HL-60 (cell line): ENCODE measurements at regions not wholly inside any gene's neighbourhood (a gene's known extent, or its start where the extent isn't known, plus 50 kb on each side); places are given as distances from the start of the nearest gene placed in this dataset.

Source experiments
- DNase-seq, 2 experiments: peaks; one replicate each; pipeline ENCODE4 v3.0.0-alpha.2; 2010 to 2020; ENCODE audit warnings: low read depth in 1 of 2, low spot score in 1 of 2
- H3K27ac ChIP-seq: fragments of 250-450 bp; sonication (Bioruptor Pico); replicated peaks from 2 replicates; pipeline ENCODE4 v1.5.1; 2020; ENCODE audit warnings: mild to moderate bottlenecking, moderate library complexity
- H3K27me3 ChIP-seq: fragments of 250-450 bp; sonication (Bioruptor Pico); 2 replicates; pipeline ENCODE4 v1.5.1; 2021; ENCODE audit warnings: mild to moderate bottlenecking, moderate library complexity; ENCODE audit not compliant: insufficient read depth, poor library complexity, severe bottlenecking
- H3K4me3 ChIP-seq: replicated peaks from 2 replicates; pipeline ENCODE4 v1.5.1; 2011; ENCODE audit warnings: mild to moderate bottlenecking, control low read depth, low read length; ENCODE audit not compliant: insufficient read depth
- GABPA ChIP-seq: IDR thresholded peaks from 2 replicates; pipeline ENCODE4 v1.6.1; 2012; ENCODE audit warnings: low read depth
- POLR2AphosphoS5 ChIP-seq: IDR thresholded peaks from 2 replicates; pipeline ENCODE4 v1.6.1; 2012; ENCODE audit warnings: low read depth
- SPI1 ChIP-seq: IDR thresholded peaks from 2 replicates; pipeline ENCODE4 v1.6.1; 2012; ENCODE audit warnings: low read depth, mild to moderate bottlenecking, borderline replicate concordance
- TF ChIP-seq, protein P1 (sequence below): IDR thresholded peaks from one replicate; pipeline ENCODE4 v1.5.1; 2011; ENCODE audit warnings: low read length, control low read depth, inconsistent platforms; ENCODE audit not compliant: insufficient read depth
- TF ChIP-seq, protein P2 (sequence below): IDR thresholded peaks from 2 replicates; pipeline ENCODE4 v1.6.1; 2012; ENCODE audit warnings: low read depth; ENCODE audit not compliant: insufficient replicate concordance

DNA sequence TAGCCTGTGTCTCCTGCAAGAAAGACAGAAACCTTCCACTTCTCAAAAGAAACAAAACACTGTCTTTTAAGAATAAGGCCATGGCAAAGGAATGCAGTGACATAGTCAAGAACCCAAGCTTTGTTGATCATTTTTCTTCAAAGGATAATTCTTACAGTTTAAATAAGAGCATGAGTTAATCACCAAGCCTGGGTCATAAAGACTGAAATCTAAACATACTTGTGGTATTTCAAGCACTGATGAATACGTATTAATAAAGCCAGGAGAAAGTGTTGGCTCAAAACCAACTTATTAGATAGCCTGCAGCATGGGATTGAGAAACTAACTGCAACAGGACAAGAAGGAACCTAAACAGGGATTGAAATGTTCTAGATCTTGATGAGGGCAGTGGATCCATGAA, 143.3 kb upstream of the MTNR1B start:
- Histone ChIP-seq H3K27me3 (peaks cover 2% of the 10 kb centered on the region), H3K27ac (no peak overlapping the region), H3K4me3 (no peak overlapping the region)
- no peak for DNase-seq
- TF ChIP-seq GABPA (no peak), SPI1 (no peak), POLR2AphosphoS5 (no peak)
- TF ChIP-seq, protein P1, sequence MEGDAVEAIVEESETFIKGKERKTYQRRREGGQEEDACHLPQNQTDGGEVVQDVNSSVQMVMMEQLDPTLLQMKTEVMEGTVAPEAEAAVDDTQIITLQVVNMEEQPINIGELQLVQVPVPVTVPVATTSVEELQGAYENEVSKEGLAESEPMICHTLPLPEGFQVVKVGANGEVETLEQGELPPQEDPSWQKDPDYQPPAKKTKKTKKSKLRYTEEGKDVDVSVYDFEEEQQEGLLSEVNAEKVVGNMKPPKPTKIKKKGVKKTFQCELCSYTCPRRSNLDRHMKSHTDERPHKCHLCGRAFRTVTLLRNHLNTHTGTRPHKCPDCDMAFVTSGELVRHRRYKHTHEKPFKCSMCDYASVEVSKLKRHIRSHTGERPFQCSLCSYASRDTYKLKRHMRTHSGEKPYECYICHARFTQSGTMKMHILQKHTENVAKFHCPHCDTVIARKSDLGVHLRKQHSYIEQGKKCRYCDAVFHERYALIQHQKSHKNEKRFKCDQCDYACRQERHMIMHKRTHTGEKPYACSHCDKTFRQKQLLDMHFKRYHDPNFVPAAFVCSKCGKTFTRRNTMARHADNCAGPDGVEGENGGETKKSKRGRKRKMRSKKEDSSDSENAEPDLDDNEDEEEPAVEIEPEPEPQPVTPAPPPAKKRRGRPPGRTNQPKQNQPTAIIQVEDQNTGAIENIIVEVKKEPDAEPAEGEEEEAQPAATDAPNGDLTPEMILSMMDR = no peak
- TF ChIP-seq, protein P2, sequence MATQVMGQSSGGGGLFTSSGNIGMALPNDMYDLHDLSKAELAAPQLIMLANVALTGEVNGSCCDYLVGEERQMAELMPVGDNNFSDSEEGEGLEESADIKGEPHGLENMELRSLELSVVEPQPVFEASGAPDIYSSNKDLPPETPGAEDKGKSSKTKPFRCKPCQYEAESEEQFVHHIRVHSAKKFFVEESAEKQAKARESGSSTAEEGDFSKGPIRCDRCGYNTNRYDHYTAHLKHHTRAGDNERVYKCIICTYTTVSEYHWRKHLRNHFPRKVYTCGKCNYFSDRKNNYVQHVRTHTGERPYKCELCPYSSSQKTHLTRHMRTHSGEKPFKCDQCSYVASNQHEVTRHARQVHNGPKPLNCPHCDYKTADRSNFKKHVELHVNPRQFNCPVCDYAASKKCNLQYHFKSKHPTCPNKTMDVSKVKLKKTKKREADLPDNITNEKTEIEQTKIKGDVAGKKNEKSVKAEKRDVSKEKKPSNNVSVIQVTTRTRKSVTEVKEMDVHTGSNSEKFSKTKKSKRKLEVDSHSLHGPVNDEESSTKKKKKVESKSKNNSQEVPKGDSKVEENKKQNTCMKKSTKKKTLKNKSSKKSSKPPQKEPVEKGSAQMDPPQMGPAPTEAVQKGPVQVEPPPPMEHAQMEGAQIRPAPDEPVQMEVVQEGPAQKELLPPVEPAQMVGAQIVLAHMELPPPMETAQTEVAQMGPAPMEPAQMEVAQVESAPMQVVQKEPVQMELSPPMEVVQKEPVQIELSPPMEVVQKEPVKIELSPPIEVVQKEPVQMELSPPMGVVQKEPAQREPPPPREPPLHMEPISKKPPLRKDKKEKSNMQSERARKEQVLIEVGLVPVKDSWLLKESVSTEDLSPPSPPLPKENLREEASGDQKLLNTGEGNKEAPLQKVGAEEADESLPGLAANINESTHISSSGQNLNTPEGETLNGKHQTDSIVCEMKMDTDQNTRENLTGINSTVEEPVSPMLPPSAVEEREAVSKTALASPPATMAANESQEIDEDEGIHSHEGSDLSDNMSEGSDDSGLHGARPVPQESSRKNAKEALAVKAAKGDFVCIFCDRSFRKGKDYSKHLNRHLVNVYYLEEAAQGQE = no peak

DNA sequence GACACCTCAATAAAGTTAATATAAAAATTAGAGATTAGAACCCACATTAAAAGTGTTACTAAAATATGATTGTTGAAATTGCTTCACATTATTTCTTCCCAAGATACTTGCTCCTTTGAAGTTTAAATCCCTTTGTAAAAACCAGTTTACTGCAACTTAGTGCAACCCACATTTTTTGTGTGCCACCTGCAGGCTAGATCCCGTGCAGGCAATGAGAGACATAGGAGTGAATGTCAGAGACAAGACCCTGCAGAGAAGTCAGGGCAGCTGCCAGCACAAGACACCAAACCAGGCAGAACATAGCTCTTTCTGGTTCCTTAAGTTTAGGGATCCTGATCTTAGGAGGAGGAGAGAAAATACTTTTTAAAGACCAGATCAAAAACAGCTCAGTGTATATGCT, 142.8 kb upstream of the MTNR1B start:
- DNase-seq = no peak
- TF ChIP-seq, protein P2 = no peak
- TF ChIP-seq POLR2AphosphoS5 (no peak), GABPA (no peak), SPI1 (no peak)
- TF ChIP-seq, protein P1 = no peak
- no peak overlapping the region for H3K27ac ChIP-seq
- no peak overlapping the region for H3K4me3 ChIP-seq
- H3K27me3 ChIP-seq = no peaks in the 10 kb centered on the region

DNA sequence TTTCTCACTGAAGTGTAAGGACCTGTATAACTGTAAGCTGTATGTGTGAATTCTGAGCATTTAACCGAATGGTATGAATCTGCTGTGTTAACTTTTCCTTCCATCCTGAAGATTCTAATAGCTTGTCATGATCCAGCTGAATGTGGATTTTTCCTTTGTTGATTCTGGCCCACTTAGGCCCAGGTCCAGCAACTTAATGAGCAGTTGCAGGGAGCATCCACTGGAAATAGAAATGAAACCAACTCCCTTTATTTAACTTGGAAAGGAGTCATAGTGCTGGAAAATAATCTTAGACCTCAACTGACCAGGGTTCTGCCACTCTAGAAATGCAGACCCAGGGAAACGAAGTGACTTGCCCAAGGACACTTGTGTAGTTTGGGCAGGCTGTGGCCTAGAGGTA, 142.3 kb upstream of the MTNR1B start:
- Histone ChIP-seq H3K27ac (no peak overlapping the region), H3K4me3 (no peak overlapping the region), H3K27me3 (no peaks in the 10 kb centered on the region)
- no peak for DNase-seq
- TF ChIP-seq, protein P2 = no peak
- TF ChIP-seq POLR2AphosphoS5 = no peak

DNA sequence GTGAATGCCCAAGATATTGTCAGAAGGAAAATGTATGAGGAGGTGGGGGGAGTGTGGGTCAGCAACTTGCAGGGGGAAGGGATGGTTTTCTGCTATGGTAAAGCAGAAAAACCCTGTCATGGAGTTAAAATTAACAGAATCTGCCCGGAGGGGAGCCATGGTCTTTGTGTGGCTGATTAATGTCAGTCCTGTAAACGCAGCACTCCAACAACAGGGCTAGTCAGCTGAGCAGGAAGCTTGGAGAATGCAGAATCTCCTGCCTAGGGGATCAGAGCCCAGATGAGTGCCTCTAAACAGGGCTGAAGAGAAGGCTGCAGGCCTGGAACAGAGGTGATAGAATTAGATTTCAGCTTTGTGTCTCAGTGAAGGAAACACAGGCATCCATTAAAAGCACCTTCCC, 140.9 kb upstream of the MTNR1B start:
- no peak overlapping the region for H3K4me3 ChIP-seq
- TF ChIP-seq, protein P1 = no peak
- TF ChIP-seq GABPA = no peak
- no peak for TF ChIP-seq SPI1
- TF ChIP-seq POLR2AphosphoS5 = no peak
- TF ChIP-seq, protein P2 = no peak
- H3K27ac ChIP-seq = no peak overlapping the region
- H3K27me3 ChIP-seq = no peaks in the 10 kb centered on the region
- DNase-seq = no peak
